ENCODE measurements at regions not wholly inside any gene's neighbourhood (a gene's known extent, or its start where the extent isn't known, plus 50 kb on each side); places are given as distances from the start of the nearest gene placed in this dataset.

DNA sequence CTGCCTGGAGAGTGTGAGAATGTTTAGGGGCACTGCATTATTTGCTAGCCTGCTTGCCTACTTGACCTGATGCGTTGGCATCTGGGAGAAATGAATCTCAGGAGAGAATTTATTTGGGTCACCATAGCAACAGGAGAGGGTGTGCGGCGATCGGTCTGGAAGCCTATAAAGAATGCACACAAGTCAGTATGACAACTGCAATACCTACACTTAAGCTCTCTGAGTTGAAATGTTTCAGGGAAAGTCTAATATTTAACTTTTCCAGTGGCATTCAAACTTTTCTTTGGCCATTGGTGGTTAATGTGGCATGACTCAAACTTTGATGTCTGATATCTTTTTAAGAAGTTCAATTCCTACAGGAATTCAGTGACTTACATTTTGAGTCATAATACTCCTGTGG is 205.1 kb downstream of the NEDD1 start:
- CTCF ChIA-PET = no interaction called here
- no peaks in the 10 kb centered on the region for H3K27me3 ChIP-seq (ENCODE audit: control insufficient read depth, insufficient read depth, low read length)
- in situ Hi-C loops (cut with HindIII; ENCODE audit: low pct_unique_long_range_greater_than_20kb, low sequenced_read_pairs) (no loop called here), intact Hi-C loops (cut with micrococcal nuclease; ENCODE audit: unreplicated experiment) (no loop called here)
- no peak overlapping the region for H3K4me3 ChIP-seq (ENCODE audit: low read depth in 2 of 2, low read length in 2 of 2)
- H3K9me3 ChIP-seq (ENCODE audit: control insufficient read depth, insufficient read depth, low read depth, low read length) = no peaks in the 10 kb centered on the region
- no peaks in the 10 kb centered on the region for H3K4me1 ChIP-seq (ENCODE audit: control insufficient read depth, insufficient read depth, low read length)
- no peak for DNase-seq (ENCODE audit: low read depth, low spot score)
- BruUV-seq (replicated peaks) = no TSS peak
- no peak for TF ChIP-seq POLR2AphosphoS5 (IDR thresholded peaks at IDR 0.05; ENCODE audit: low read depth, low read length)
- no peak for TF ChIP-seq SIN3A (IDR thresholded peaks at IDR 0.05; ENCODE audit: borderline replicate concordance, insufficient read depth, low read depth, low read length)
- TF ChIP-seq TCF7L2 (IDR thresholded peaks at IDR 0.05; ENCODE audit: low read depth, low read length) = no peak
- TF ChIP-seq, protein P1, sequence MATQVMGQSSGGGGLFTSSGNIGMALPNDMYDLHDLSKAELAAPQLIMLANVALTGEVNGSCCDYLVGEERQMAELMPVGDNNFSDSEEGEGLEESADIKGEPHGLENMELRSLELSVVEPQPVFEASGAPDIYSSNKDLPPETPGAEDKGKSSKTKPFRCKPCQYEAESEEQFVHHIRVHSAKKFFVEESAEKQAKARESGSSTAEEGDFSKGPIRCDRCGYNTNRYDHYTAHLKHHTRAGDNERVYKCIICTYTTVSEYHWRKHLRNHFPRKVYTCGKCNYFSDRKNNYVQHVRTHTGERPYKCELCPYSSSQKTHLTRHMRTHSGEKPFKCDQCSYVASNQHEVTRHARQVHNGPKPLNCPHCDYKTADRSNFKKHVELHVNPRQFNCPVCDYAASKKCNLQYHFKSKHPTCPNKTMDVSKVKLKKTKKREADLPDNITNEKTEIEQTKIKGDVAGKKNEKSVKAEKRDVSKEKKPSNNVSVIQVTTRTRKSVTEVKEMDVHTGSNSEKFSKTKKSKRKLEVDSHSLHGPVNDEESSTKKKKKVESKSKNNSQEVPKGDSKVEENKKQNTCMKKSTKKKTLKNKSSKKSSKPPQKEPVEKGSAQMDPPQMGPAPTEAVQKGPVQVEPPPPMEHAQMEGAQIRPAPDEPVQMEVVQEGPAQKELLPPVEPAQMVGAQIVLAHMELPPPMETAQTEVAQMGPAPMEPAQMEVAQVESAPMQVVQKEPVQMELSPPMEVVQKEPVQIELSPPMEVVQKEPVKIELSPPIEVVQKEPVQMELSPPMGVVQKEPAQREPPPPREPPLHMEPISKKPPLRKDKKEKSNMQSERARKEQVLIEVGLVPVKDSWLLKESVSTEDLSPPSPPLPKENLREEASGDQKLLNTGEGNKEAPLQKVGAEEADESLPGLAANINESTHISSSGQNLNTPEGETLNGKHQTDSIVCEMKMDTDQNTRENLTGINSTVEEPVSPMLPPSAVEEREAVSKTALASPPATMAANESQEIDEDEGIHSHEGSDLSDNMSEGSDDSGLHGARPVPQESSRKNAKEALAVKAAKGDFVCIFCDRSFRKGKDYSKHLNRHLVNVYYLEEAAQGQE (IDR thresholded peaks at IDR 0.05; ENCODE audit: insufficient read depth in 1 of 2, low read depth in 2 of 2, low read length in 1 of 2) = no peak
- TF ChIP-seq, protein P2, sequence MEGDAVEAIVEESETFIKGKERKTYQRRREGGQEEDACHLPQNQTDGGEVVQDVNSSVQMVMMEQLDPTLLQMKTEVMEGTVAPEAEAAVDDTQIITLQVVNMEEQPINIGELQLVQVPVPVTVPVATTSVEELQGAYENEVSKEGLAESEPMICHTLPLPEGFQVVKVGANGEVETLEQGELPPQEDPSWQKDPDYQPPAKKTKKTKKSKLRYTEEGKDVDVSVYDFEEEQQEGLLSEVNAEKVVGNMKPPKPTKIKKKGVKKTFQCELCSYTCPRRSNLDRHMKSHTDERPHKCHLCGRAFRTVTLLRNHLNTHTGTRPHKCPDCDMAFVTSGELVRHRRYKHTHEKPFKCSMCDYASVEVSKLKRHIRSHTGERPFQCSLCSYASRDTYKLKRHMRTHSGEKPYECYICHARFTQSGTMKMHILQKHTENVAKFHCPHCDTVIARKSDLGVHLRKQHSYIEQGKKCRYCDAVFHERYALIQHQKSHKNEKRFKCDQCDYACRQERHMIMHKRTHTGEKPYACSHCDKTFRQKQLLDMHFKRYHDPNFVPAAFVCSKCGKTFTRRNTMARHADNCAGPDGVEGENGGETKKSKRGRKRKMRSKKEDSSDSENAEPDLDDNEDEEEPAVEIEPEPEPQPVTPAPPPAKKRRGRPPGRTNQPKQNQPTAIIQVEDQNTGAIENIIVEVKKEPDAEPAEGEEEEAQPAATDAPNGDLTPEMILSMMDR (IDR thresholded peaks at IDR 0.05) = no peak
- H3K27ac ChIP-seq (ENCODE audit: low read length) = no peak overlapping the region
- no peak for ATAC-seq
- H3K36me3 ChIP-seq (ENCODE audit: control insufficient read depth, insufficient read depth, low read length) = no peaks in the 10 kb centered on the region
- POLR2A ChIA-PET = no interaction called here

DNA sequence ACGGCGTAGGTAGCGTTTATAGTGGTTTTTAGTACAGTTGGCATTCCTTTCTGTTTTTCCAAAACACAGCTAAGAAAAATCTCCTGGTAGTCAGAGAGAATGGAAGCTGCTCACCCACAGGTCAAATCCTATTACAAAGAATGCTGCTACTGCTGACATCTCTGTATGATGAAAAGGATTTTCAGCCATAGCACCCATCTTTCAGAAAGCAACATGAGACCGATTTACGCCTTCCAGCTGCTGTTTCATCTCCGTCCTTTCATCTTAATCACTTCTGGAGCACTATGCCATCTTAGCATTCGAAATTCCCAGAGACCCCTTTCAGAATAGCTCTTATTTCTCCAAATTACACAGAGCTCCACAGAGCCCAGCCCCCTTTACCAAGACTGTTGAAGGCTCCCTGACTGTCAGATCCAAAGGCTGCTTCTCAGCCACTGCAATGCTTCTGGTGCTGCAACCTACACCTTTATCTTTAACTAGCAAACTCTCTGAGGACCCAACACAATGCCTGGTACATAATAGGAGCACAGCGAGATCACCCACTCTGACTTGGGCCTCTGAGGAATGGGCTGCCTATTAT is 211.8 kb downstream of the NEDD1 start:
- no peak for ATAC-seq
- ChIA-PET POLR2A (no interaction called here), CTCF (no interaction called here)
- Histone ChIP-seq H3K27me3 (ENCODE audit: control insufficient read depth, insufficient read depth, low read length) (no peaks in the 10 kb centered on the region), H3K27ac (ENCODE audit: low read length) (no peak overlapping the region), H3K9me3 (ENCODE audit: control insufficient read depth, insufficient read depth, low read depth, low read length) (no peaks in the 10 kb centered on the region), H3K36me3 (ENCODE audit: control insufficient read depth, insufficient read depth, low read length) (no peaks in the 10 kb centered on the region), H3K4me3 (ENCODE audit: low read depth in 2 of 2, low read length in 2 of 2) (no peak overlapping the region), H3K4me1 (ENCODE audit: control insufficient read depth, insufficient read depth, low read length) (no peaks in the 10 kb centered on the region)
- no peak for DNase-seq (ENCODE audit: low read depth, low spot score)
- intact Hi-C loops (cut with micrococcal nuclease; ENCODE audit: unreplicated experiment) (no loop called here), in situ Hi-C loops (cut with HindIII; ENCODE audit: low pct_unique_long_range_greater_than_20kb, low sequenced_read_pairs) (no loop called here)
- TF ChIP-seq, protein P1 (IDR thresholded peaks at IDR 0.05; ENCODE audit: insufficient read depth in 1 of 2, low read depth in 2 of 2, low read length in 1 of 2) = no peak
- TF ChIP-seq POLR2AphosphoS5 (IDR thresholded peaks at IDR 0.05; ENCODE audit: low read depth, low read length) (no peak), SIN3A (IDR thresholded peaks at IDR 0.05; ENCODE audit: borderline replicate concordance, insufficient read depth, low read depth, low read length) (no peak), TCF7L2 (IDR thresholded peaks at IDR 0.05; ENCODE audit: low read depth, low read length) (no peak)
- TF ChIP-seq, protein P2 (IDR thresholded peaks at IDR 0.05) = no peak
- BruUV-seq (replicated peaks) = no TSS peak

Data from Panc1 (cell line).